GM23338 (cell line): ENCODE measurements at regions not wholly inside any gene's neighbourhood (a gene's known extent, or its start where the extent isn't known, plus 50 kb on each side); places are given as distances from the start of the nearest gene placed in this dataset.

Experiments used
- ATAC-seq: fragments of 200-7000 bp; cut with Tn5 transposase; 3 replicates; pipeline ENCODE4 v1.9.1; 2020
- DNase-seq: peaks from one replicate; pipeline ENCODE4 v3.0.0-alpha.2; 2015; ENCODE audit warnings: low spot score
- H2AFZ ChIP-seq: fragments of 200-600 bp; sonication (generic); 2 replicates; pipeline ENCODE4 v1.8.0; 2016; ENCODE audit warnings: antibody characterized with exemption, mild to moderate bottlenecking, moderate library complexity
- H3F3A ChIP-seq: fragments of 200-600 bp; sonication (generic); replicated peaks from 2 replicates; pipeline ENCODE4 v1.8.0; 2017; ENCODE audit warnings: antibody characterized with exemption, mixed run types, low read depth
- H3K27ac ChIP-seq: fragments of 200-600 bp; sonication (generic); 2 replicates; pipeline ENCODE4 v1.6.1; 2016; ENCODE audit warnings: low read depth
- H3K27me3 ChIP-seq: fragments of 200-600 bp; sonication (generic); 2 replicates; pipeline ENCODE4 v1.8.0; 2016; ENCODE audit warnings: mild to moderate bottlenecking, mixed run types, moderate library complexity; ENCODE audit not compliant: insufficient read depth
- H3K36me3 ChIP-seq: fragments of 200-600 bp; sonication (generic); 2 replicates; pipeline ENCODE4 v1.8.0; 2016; ENCODE audit warnings: mild to moderate bottlenecking; ENCODE audit not compliant: insufficient read depth
- H3K4me1 ChIP-seq: fragments of 200-600 bp; sonication (generic); 2 replicates; pipeline ENCODE4 v1.8.0; 2016; ENCODE audit warnings: mild to moderate bottlenecking, moderate library complexity; ENCODE audit not compliant: insufficient read depth
- H3K4me2 ChIP-seq: fragments of 200-600 bp; sonication (generic); 2 replicates; pipeline ENCODE4 v1.7.1; 2017; ENCODE audit warnings: mixed run types
- H3K4me3 ChIP-seq: fragments of 200-600 bp; sonication (generic); 2 replicates; pipeline ENCODE4 v1.6.1; 2016; ENCODE audit warnings: mixed run types
- H3K79me2 ChIP-seq: fragments of 200-600 bp; sonication (generic); replicated peaks from 2 replicates; pipeline ENCODE4 v1.8.0; 2017; ENCODE audit warnings: mild to moderate bottlenecking; ENCODE audit not compliant: insufficient read depth
- H3K9me2 ChIP-seq: fragments of 200-600 bp; sonication (generic); 2 replicates; pipeline ENCODE4 v1.8.0; 2017; ENCODE audit not compliant: insufficient read depth
- H4K20me1 ChIP-seq: fragments of 200-600 bp; sonication (generic); replicated peaks from 2 replicates; pipeline ENCODE4 v1.8.0; 2017; ENCODE audit warnings: mild to moderate bottlenecking; ENCODE audit not compliant: insufficient read depth
- H3K27ac Mint-ChIP-seq: 2 replicates; pipeline ENCODE4 v1.8.0; 2020; ENCODE audit warnings: inconsistent platforms, mild to moderate bottlenecking, moderate library complexity, mixed read lengths
- H3K27me3 Mint-ChIP-seq: 3 replicates; pipeline ENCODE4 v1.8.0; 2022; ENCODE audit warnings: low read depth, mild to moderate bottlenecking, moderate library complexity, mixed read lengths, inconsistent platforms; ENCODE audit not compliant: insufficient read depth, poor library complexity
- H3K36me3 Mint-ChIP-seq: 3 replicates; pipeline ENCODE4 v1.8.0; 2021; ENCODE audit warnings: low read depth, mild to moderate bottlenecking, inconsistent platforms, moderate library complexity, mixed read lengths
- H3K4me1 Mint-ChIP-seq: 3 replicates; pipeline ENCODE4 v1.8.0; 2020; ENCODE audit warnings: mild to moderate bottlenecking, inconsistent platforms, mixed read lengths
- H3K4me3 Mint-ChIP-seq: 3 replicates; pipeline ENCODE4 v1.8.0; 2021; ENCODE audit warnings: moderate library complexity, mild to moderate bottlenecking, inconsistent platforms, mixed read lengths
- H3K9me3 Mint-ChIP-seq: 3 replicates; pipeline ENCODE4 v1.8.0; 2020; ENCODE audit warnings: moderate library complexity, mild to moderate bottlenecking, inconsistent platforms, mixed read lengths
- EZH2 ChIP-seq: fragments of 200-600 bp; sonication (generic); IDR thresholded peaks from one replicate; pipeline ENCODE4 v1.8.0; 2017; ENCODE audit warnings: antibody characterized with exemption, mild to moderate bottlenecking, low read depth; ENCODE audit not compliant: unreplicated experiment
- EZH2phosphoT487 ChIP-seq: fragments of 200-600 bp; sonication (generic); IDR thresholded peaks from one replicate; pipeline ENCODE4 v1.8.1; 2018; ENCODE audit warnings: antibody characterized with exemption; ENCODE audit not compliant: unreplicated experiment
- JUNB ChIP-seq: IDR thresholded peaks from one replicate; pipeline ENCODE4 v1.6.1; 2016; ENCODE audit warnings: antibody characterized with exemption; ENCODE audit not compliant: unreplicated experiment
- POLR2AphosphoS5 ChIP-seq: IDR thresholded peaks from 2 replicates; pipeline ENCODE4 v1.6.1; 2016; ENCODE audit warnings: antibody characterized with exemption, low read depth
- ZNF114 ChIP-seq: fragments of 250-450 bp; sonication (Bioruptor Pico); IDR thresholded peaks from 2 replicates; pipeline ENCODE4 v1.5.0; 2020; ENCODE audit warnings: mild to moderate bottlenecking, moderate library complexity
- ZNF331 ChIP-seq: fragments of 250-450 bp; sonication (Bioruptor Pico); IDR thresholded peaks from 2 replicates; pipeline ENCODE4 v1.5.0; 2020; ENCODE audit warnings: low read depth, mild to moderate bottlenecking, moderate library complexity
- TF ChIP-seq, protein P1 (sequence below): IDR thresholded peaks from one replicate; pipeline ENCODE4 v1.6.1; 2018; ENCODE audit warnings: antibody characterized with exemption; ENCODE audit not compliant: unreplicated experiment
- TF ChIP-seq, protein P2 (sequence below): fragments of 250-450 bp; sonication (Bioruptor Pico); IDR thresholded peaks from 2 replicates; pipeline ENCODE4 v1.5.0; 2020; ENCODE audit warnings: mild to moderate bottlenecking, moderate library complexity

DNA sequence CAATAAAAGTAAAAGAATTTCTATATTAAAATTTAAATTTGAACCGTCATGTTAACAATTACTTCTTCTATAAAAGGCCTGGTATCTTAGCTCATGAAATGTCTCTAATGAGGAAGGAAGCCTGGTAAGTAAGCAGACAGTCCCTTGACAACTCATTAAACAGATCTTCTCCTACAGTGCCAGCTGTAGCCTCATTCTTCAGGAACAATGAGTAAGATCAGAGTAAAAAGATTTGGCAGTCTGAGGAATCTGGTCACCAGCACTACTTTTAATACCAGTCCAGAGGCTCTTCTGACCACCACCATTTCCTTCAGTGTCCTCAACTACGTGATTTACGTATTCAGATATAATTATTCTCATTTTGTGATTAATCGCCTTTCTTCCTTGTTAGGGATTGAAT, 955.0 kb upstream of the ALCAM start:
- no peak overlapping the region for H3K4me3 Mint-ChIP-seq
- DNase-seq (no peak), ATAC-seq (no peak)
- Histone ChIP-seq H3K27ac (no peak overlapping the region), H3K36me3 (no peaks in the 10 kb centered on the region), H3K4me3 (no peak overlapping the region), H3K27me3 (no peaks in the 10 kb centered on the region), H4K20me1 (no peaks in the 10 kb centered on the region), H3K9me2 (no peaks in the 10 kb centered on the region), H3K4me1 (no peaks in the 10 kb centered on the region), H3K79me2 (no peaks in the 10 kb centered on the region), H2AFZ (no peak overlapping the region), H3K4me2 (no peak overlapping the region), H3F3A (no peaks in the 10 kb centered on the region)
- no peaks in the 10 kb centered on the region for H3K27me3 Mint-ChIP-seq
- H3K4me1 Mint-ChIP-seq: no peaks in the 10 kb centered on the region; the same call in 2 of the 3 replicates
- no peaks in the 10 kb centered on the region for H3K9me3 Mint-ChIP-seq
- TF ChIP-seq EZH2phosphoT487: no peak
- TF ChIP-seq ZNF114 (CRISPR knock-in tag): no peak
- TF ChIP-seq ZNF331 (CRISPR knock-in tag): no peak
- TF ChIP-seq, protein P1, sequence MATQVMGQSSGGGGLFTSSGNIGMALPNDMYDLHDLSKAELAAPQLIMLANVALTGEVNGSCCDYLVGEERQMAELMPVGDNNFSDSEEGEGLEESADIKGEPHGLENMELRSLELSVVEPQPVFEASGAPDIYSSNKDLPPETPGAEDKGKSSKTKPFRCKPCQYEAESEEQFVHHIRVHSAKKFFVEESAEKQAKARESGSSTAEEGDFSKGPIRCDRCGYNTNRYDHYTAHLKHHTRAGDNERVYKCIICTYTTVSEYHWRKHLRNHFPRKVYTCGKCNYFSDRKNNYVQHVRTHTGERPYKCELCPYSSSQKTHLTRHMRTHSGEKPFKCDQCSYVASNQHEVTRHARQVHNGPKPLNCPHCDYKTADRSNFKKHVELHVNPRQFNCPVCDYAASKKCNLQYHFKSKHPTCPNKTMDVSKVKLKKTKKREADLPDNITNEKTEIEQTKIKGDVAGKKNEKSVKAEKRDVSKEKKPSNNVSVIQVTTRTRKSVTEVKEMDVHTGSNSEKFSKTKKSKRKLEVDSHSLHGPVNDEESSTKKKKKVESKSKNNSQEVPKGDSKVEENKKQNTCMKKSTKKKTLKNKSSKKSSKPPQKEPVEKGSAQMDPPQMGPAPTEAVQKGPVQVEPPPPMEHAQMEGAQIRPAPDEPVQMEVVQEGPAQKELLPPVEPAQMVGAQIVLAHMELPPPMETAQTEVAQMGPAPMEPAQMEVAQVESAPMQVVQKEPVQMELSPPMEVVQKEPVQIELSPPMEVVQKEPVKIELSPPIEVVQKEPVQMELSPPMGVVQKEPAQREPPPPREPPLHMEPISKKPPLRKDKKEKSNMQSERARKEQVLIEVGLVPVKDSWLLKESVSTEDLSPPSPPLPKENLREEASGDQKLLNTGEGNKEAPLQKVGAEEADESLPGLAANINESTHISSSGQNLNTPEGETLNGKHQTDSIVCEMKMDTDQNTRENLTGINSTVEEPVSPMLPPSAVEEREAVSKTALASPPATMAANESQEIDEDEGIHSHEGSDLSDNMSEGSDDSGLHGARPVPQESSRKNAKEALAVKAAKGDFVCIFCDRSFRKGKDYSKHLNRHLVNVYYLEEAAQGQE: no peak
- no peak for TF ChIP-seq EZH2
- no peak for TF ChIP-seq JUNB
- TF ChIP-seq POLR2AphosphoS5: no peak
- TF ChIP-seq, protein P2, sequence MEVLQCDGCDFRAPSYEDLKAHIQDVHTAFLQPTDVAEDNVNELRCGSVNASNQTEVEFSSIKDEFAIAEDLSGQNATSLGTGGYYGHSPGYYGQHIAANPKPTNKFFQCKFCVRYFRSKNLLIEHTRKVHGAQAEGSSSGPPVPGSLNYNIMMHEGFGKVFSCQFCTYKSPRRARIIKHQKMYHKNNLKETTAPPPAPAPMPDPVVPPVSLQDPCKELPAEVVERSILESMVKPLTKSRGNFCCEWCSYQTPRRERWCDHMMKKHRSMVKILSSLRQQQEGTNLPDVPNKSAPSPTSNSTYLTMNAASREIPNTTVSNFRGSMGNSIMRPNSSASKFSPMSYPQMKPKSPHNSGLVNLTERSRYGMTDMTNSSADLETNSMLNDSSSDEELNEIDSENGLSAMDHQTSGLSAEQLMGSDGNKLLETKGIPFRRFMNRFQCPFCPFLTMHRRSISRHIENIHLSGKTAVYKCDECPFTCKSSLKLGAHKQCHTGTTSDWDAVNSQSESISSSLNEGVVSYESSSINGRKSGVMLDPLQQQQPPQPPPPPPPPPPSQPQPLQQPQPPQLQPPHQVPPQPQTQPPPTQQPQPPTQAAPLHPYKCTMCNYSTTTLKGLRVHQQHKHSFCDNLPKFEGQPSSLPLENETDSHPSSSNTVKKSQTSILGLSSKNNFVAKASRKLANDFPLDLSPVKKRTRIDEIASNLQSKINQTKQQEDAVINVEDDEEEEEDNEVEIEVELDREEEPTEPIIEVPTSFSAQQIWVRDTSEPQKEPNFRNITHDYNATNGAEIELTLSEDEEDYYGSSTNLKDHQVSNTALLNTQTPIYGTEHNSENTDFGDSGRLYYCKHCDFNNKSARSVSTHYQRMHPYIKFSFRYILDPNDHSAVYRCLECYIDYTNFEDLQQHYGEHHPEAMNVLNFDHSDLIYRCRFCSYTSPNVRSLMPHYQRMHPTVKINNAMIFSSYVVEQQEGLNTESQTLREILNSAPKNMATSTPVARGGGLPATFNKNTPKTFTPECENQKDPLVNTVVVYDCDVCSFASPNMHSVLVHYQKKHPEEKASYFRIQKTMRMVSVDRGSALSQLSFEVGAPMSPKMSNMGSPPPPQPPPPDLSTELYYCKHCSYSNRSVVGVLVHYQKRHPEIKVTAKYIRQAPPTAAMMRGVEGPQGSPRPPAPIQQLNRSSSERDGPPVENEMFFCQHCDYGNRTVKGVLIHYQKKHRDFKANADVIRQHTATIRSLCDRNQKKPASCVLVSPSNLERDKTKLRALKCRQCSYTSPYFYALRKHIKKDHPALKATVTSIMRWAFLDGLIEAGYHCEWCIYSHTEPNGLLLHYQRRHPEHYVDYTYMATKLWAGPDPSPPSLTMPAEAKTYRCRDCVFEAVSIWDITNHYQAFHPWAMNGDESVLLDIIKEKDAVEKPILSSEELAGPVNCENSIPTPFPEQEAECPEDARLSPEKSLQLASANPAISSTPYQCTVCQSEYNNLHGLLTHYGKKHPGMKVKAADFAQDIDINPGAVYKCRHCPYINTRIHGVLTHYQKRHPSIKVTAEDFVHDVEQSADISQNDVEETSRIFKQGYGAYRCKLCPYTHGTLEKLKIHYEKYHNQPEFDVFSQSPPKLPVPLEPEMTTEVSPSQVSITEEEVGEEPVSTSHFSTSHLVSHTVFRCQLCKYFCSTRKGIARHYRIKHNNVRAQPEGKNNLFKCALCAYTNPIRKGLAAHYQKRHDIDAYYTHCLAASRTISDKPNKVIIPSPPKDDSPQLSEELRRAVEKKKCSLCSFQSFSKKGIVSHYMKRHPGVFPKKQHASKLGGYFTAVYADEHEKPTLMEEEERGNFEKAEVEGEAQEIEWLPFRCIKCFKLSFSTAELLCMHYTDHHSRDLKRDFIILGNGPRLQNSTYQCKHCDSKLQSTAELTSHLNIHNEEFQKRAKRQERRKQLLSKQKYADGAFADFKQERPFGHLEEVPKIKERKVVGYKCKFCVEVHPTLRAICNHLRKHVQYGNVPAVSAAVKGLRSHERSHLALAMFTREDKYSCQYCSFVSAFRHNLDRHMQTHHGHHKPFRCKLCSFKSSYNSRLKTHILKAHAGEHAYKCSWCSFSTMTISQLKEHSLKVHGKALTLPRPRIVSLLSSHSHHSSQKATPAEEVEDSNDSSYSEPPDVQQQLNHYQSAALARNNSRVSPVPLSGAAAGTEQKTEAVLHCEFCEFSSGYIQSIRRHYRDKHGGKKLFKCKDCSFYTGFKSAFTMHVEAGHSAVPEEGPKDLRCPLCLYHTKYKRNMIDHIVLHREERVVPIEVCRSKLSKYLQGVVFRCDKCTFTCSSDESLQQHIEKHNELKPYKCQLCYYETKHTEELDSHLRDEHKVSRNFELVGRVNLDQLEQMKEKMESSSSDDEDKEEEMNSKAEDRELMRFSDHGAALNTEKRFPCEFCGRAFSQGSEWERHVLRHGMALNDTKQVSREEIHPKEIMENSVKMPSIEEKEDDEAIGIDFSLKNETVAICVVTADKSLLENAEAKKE (CRISPR knock-in tag): no peak
- H3K27ac Mint-ChIP-seq: no peak overlapping the region
- no peaks in the 10 kb centered on the region for H3K36me3 Mint-ChIP-seq
